GM18505 (cell line): ENCODE measurements at regions not wholly inside any gene's neighbourhood (a gene's known extent, or its start where the extent isn't known, plus 50 kb on each side); places are given as distances from the start of the nearest gene placed in this dataset.
"Not testable (repeated sequence)": the region's sequence is repeated elsewhere in the genome, so short reads cannot be mapped to it uniquely, and the experiment has no call there.

Experiments
- ATAC-seq: cut with Tn5 transposase; IDR thresholded peaks from one replicate; pipeline ENCODE4 v1.9.1; 2021; ENCODE audit not compliant: unreplicated experiment
- POLR2A ChIP-seq: IDR thresholded peaks from 4 replicates; pipeline ENCODE4 v1.6.1; 2011; ENCODE audit warnings: borderline replicate concordance; ENCODE audit not compliant: insufficient read depth, insufficient read length; ENCODE audit errors: extremely low read depth

DNA sequence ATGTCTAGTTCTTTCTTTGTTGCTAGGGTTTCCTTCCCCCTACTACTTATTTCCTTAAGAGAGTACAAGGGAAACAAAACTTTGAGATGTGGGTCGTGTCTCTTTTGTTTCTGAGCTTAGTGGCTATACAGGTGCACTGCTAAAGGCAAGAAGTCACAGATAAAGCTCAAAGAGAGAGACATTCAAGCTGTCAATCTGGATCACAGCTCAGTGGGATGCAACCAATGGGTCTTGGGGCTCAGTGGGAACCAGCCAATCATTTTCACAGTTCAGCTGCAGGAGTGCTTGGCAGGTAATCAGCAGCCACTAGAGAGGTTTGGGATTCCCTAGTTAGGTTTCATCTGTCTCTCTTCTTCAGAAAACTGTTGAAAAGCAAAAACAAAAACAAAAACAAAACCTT lies 135.4 kb upstream of the SGCD start:
- no peak for ATAC-seq
- TF ChIP-seq POLR2A, result no peak

DNA sequence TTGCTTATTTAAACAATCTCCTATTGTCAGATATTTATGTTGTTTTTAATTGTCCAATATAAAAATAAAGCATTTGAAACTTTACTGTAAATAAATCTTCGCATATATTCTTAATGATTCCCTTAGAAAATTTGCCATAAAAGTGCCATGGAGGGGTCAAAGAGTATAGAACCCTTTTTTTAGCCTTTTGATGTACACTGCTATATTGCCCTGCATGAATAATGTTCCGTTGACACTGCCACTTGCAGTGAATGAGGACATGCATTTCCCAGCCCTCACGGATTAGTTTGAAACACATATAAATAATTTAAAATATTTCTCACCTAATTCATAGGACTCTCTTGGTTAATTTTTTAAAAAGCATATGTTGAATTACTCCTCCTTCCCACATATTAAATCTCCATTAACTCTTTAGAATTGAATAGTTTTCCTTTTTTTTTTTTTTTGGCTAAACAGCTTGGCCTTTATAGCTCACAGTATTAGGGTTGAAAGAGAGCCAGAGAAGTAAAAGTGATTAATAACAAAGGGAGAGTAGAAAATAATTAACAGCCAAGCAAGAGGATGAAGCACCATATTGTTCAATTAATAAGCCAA lies 129.8 kb upstream of the SGCD start:
- TF ChIP-seq POLR2A, result no peak
- no peak for ATAC-seq

DNA sequence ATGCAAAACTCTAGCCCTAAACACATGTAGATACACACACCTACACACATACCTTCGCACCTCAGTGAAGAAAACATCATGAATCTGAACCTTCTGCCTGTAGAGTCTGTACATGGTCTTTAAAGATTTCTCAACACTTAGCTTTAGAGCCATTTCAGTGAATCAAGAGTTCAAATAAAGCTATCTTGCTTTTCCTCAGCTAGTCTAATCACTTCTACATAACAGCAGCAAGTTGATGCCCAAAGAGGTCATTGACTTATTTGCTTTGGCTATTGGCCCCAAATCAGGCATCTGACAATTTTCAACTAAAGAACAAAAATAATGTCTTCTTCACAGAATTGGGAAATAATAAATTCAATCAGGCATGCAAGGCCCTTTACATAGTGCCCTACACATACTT lies 127.9 kb upstream of the SGCD start:
- no peak for TF ChIP-seq POLR2A
- no peak for ATAC-seq

DNA sequence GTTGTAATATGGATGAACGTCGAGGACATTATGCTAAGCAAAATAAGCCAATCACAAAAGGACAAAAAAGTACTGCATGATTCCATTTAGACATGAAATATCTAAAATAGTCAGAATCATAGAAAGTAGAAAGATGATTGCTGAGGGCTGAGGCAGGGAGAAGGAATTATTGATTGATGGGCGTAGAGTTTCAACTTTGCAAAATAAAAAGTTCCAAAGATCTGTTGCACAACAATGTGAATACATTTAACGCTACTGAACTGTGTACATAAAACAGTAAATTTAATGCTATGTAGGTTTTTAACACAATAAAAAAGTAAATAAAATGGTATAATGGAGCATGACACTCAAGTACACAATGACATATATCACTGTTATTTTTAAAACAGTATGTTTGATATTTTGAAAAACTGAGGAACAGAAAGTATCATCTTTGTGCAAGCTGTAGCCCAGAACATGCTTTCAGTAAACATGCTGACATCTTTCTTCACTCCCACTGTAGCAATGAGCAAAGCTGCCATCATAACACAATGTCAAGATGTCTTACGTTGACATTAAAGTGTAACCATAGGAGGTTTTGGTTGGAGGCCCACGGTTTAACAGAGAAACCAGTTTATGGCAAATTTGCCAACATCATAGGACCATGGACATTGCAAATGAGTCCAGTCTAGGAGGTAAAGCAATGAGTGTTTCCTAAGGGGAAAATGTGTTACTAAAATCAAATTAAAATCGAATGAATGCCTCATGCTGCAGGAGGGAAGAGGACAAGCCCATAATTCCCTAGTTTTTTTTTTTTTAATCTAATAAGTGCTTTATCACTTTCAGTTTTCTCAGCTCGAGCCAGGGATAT lies 125.8 kb upstream of the SGCD start:
- no peak for ATAC-seq
- TF ChIP-seq POLR2A, result no peak

DNA sequence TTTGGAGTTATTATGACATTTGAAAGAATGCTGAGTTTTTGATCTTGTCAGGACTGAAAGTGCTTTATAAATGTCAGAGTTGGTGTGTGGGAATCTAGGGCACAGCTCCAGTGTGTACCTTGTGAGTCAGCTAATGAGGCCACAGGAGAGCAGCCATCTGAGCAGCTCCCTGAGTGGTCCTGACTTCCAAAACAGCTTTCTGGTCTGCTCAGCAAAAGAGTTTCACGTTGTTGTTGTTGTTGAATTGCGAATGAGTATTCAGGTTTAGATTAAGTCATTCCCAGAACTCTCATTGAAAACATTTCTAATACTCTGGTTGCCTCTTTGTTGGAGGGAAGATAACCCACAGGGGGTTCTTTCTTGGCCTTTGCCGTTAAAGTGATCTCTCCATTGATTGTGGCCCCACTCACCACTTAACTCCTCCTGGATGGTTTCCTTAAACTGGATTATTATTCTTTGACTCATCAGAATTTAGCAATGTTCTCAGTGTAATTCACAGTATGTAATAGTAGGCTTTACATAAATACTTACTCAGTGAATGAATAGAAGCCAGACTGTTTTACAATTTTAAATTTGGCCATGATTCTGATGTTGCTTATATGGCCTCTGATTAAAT lies 125.1 kb upstream of the SGCD start:
- no peak for ATAC-seq
- no peak for TF ChIP-seq POLR2A

DNA sequence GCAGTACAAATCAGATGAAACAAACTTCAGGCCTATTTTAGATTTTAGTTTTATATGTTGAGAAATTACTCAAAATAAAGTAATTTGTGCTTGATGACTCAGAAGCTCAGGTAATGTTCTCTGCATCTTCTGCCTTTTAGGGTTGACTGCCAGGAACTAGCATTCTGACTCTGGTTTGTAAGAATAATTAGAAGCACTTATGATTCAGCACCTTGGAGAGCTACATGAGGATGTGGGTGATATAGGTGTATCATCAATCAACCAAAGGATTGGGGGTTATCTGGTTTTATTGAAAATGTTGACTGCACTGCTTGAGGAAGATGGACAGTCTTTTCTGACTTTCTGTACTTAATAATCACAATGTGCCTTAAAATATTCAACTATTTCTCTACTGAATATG lies 118.7 kb upstream of the SGCD start:
- no peak for TF ChIP-seq POLR2A
- ATAC-seq, result no peak

DNA sequence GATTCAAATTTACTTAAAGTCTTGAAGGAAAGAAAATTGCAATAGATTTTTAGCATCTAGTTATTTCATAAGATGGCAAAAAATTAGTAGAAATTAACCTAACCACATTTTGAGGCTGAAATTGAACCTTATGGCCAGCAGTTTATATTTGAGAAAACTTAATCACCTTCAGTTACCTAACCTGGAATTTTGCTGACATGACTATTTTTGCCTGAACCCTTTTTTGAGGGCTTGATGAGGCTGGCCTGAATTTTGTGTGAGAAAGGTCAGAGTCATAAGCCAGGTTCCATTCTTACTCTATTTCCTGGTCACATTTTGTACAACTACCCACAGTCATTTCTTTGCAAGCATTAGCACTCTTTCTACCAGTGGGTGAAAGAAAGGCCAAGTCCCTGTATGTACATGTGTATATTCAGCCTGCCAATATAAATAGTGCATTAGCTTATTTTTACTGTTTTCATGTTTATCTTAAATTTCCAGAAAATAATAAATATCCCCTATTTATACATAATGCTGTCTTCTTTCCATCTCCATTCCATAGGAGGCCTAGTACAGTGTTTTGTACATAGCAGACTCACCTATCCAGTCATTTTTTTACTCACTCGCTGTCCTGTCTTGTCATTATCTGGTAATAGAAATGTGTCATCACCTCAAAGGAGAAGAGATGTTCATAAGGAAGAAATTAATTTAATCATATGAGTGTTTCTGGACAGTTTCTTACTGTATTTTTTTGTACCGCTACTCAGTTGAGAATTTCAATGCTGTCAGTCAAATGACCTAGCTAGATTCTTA lies 108.4 kb upstream of the SGCD start:
- ATAC-seq, result no peak
- no peak for TF ChIP-seq POLR2A

DNA sequence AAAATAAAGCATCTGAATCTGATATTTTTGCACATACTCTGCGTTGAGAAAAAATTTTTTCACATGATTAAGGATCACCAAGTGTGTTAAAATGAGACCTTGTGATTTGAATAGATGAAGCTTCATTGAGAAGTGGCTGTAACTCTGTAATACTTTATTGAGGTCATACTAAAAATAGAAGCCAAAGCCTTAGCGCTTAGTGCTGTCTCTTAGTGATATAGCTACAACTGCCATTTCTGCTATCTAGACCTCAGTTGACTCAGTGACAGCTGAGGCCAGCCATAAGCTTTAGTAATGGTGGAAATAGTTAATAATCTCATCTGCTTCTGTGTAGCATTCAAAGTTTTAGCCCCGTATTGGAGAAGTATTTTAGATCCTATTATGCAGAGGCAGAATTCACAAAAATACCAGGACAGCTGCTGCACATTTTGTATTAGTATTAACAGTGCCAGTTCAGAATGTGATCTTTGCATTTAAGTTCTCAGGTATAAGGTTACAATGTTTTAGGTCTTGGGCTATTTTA lies 107.4 kb upstream of the SGCD start:
- ATAC-seq, result no peak
- no peak for TF ChIP-seq POLR2A

DNA sequence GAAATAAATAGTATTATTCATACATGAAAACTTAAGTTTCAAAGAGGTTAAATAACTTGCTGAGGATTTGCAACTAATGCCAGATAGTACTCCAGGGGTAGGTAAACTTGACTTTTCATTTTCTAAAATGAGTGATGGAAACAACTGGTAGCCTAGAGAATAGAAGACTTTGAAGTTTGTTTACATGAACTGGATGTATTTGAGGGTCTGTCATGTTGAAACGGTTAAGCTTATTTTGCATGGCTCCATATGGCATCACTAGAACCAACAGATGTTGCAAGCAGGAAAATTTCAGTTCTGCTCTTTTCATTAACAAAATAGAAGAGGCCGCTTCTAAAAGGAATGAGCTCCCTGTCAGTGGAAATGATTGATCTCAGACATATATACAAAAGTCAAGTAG lies 105.1 kb upstream of the SGCD start:
- TF ChIP-seq POLR2A, result no peak
- ATAC-seq, result no peak

DNA sequence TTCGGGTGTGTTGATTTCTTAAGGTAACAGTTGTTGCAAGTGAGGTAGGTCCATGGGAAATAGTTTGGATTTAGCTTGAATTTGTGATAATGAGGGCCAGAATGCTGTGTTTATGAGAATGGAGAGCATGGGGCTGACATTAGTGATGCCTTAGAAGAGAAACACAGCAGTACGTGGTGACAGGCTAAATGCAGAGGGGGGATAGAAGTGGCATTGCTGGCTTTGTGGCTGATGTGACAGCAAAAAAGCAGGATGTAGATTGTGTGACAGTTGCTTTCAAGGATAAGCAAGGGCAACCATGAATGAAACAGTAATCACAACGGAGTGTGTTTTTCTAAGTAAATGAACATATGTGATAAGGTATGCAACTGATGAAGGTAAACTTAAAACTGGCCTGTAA lies 103.4 kb upstream of the SGCD start:
- no peak for ATAC-seq
- no peak for TF ChIP-seq POLR2A

DNA sequence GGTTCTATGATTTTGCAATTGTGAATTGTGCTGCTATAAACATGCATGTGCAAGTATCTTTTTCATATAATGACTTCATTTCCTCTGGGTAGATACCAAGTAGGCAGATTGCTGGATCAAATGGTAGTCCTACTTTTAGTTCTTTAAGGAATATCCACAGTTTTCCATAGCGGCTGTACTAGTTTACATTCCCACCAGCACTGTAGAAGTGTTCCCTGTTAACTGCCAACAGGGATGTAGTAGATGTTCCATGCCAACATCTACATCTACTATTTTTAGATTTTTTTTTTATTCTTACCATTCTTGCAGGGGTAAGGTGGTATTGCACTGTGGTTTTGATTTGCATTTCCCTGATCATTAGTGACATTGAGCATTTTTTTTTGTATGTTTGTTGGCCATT lies 100.5 kb upstream of the SGCD start:
- not testable (repeated sequence) for ATAC-seq

DNA sequence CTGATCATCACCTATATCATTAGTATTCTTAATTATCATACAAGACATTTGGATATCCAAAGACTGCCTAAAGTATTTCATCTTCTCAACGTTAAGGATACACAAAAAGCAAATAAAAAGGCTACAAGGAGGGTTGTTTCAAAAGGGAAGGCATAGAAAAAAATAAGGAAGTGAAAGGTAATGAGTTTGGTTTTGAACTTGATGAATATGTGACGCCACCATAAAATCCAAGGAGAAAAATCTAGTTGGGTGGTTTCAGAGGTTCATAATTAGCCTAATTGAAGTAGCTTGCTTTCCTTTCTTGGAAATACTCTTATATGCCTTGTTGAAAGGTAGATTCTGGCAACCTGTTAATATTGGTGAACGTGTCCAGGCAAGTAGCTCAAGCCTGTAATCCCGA lies 96.1 kb upstream of the SGCD start:
- no peak for ATAC-seq
- TF ChIP-seq POLR2A, result no peak

DNA sequence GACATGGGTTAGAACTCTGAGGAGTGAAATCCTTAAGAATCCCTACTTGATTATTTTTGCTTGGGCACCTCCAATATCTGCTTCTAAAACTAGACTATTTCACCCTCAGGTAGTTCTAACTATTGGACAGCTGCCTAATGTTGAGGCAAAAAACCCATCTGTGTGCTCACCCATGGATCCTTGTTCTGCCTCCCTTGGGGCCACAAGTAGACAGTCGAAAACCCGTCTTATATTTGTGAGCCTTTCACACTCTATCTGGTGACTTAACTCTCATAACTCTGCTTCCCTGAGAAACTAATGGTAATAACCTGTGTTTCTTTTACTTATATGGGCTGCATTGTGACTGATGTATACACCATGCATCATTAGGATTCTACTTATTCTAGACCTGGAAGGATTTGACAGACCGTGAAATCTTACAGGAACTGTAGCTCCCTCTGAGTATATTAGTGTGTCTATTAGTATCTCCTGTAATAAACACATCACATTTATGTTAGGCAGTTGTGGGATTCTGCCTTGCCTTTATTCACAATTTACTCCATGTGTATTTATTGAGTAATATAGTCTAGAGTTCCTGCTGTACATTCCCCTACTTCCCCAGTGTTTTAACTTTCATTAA lies 94.6 kb upstream of the SGCD start:
- no peak for ATAC-seq

More for the DNA sequence above, 94.6 kb upstream of the SGCD start:
- no peak for TF ChIP-seq POLR2A
